H1 (cell line): ENCODE measurements at regions not wholly inside any gene's neighbourhood (a gene's known extent, or its start where the extent isn't known, plus 50 kb on each side); places are given as distances from the start of the nearest gene placed in this dataset.

ENCODE experiments used
- CTCF ChIA-PET: fragments of 300-600 bp; sonication (Branson Sonifier 250); formaldehyde crosslinking; loops from one replicate; lab custom pipeline; 2021; ENCODE audit not compliant: partially characterized antibody; lab: Charles Lee
- POLR2A ChIA-PET: fragments of 300-600 bp; sonication (Branson Sonifier 250); formaldehyde crosslinking; loops from one replicate; lab custom pipeline; 2021; ENCODE audit warnings: inconsistent platforms; ENCODE audit not compliant: partially characterized antibody; lab: Charles Lee
- DNase-seq, 2 experiments: peaks; one replicate each; pipeline versions ENCODE4 v3.0.0 to v3.0.0-alpha.2; 2010 to 2022; ENCODE audit warnings: low spot score in 2 of 2, low read depth in 1 of 2, mixed read lengths in 1 of 2
- FAIRE-seq: peaks from 2 replicates; lab custom pipeline; 2011; peaks lifted over from hg19 to GRCh38; lab: Jason Lieb, UNC
- H2AFZ ChIP-seq: 2 replicates; pipeline ENCODE4 v1.8.1; 2012; ENCODE audit warnings: low read length, inconsistent platforms
- H2AK5ac ChIP-seq: 2 replicates; pipeline ENCODE4 v1.6.1; 2013; ENCODE audit warnings: low read depth, low read length
- H2BK120ac ChIP-seq: replicated peaks from 2 replicates; pipeline ENCODE3; 2013; ENCODE audit warnings: low read depth, low read length, inconsistent platforms
- H2BK12ac ChIP-seq: 2 replicates; pipeline ENCODE4 v1.6.1; 2013; ENCODE audit warnings: low read depth, low read length
- H2BK15ac ChIP-seq: 2 replicates; pipeline ENCODE4 v1.6.1; 2013; ENCODE audit warnings: low read length
- H2BK20ac ChIP-seq: 2 replicates; pipeline ENCODE4 v1.6.1; 2013; ENCODE audit warnings: low read length
- H2BK5ac ChIP-seq: 2 replicates; pipeline ENCODE4 v1.6.1; 2013; ENCODE audit warnings: low read depth, low read length
- H3K14ac ChIP-seq: 2 replicates; pipeline ENCODE4 v1.6.1; 2013; ENCODE audit warnings: inconsistent platforms; ENCODE audit not compliant: insufficient read length
- H3K18ac ChIP-seq: 2 replicates; pipeline ENCODE4 v1.6.1; 2013; ENCODE audit warnings: low read length; ENCODE audit errors: extremely low read depth
- H3K23ac ChIP-seq: 2 replicates; pipeline ENCODE4 v1.6.1; 2013; ENCODE audit warnings: inconsistent platforms; ENCODE audit not compliant: insufficient read length
- H3K23me2 ChIP-seq: 2 replicates; pipeline ENCODE4 v1.6.1; 2013; ENCODE audit warnings: low read depth, low read length
- H3K27ac ChIP-seq: 2 replicates; pipeline ENCODE4 v1.6.1; 2011; ENCODE audit warnings: low read depth, low read length, inconsistent platforms
- H3K27me3 ChIP-seq, 4 experiments: replicated peaks in 1 of 4; 1 replicate in 1 of 4; 2 replicates in 3 of 4; pipeline versions ENCODE4 v1.6.1 to v1.8.1; 2011 to 2013; ENCODE audit warnings: low read length in 3 of 4, mild to moderate bottlenecking in 3 of 4, inconsistent platforms in 2 of 4, mixed read lengths in 2 of 4, moderate library complexity in 1 of 4; ENCODE audit not compliant: control insufficient read depth in 3 of 4, insufficient read depth in 3 of 4; ENCODE audit errors: extremely low read depth in 1 of 4
- H3K36me3 ChIP-seq, 4 experiments: 2 replicates each; pipeline versions ENCODE4 v1.6.1 to v1.8.1; 2011 to 2013; ENCODE audit warnings: mild to moderate bottlenecking in 4 of 4, low read length in 3 of 4, moderate library complexity in 2 of 4, control low read depth in 1 of 4, inconsistent platforms in 1 of 4; ENCODE audit not compliant: insufficient read depth in 4 of 4, control insufficient read depth in 2 of 4
- H3K4ac ChIP-seq: replicated peaks from 2 replicates; pipeline ENCODE3; 2013; ENCODE audit warnings: low read length, low read depth, mixed read lengths, inconsistent platforms; ENCODE audit not compliant: insufficient read length
- H3K4me1 ChIP-seq, 4 experiments: replicated peaks in 1 of 4; 1 replicate in 1 of 4; 2 replicates in 3 of 4; pipeline versions ENCODE4 v1.6.1 to v1.8.1; 2011 to 2013; ENCODE audit warnings: low read length in 3 of 4, inconsistent platforms in 2 of 4, mixed read lengths in 1 of 4; ENCODE audit not compliant: insufficient read depth in 4 of 4, control insufficient read depth in 3 of 4
- H3K4me2 ChIP-seq, 2 experiments: 2 replicates each; pipeline versions ENCODE4 v1.6.1 to v1.8.1; 2011 to 2013; ENCODE audit warnings: low read depth in 2 of 2, low read length in 2 of 2, control low read depth in 1 of 2, inconsistent platforms in 1 of 2, mild to moderate bottlenecking in 1 of 2; ENCODE audit not compliant: insufficient read depth in 1 of 2
- H3K4me3 ChIP-seq, 4 experiments: fragments of 200-600, 300-600 bp in 1 of 4; sonication (generic), shearing (Covaris generic), sonication (Bioruptor Twin) in 1 of 4; 2 replicates each; pipeline versions ENCODE4 v1.5.1 to v1.8.1; 2011 to 2016; ENCODE audit warnings: low read length in 4 of 4, low read depth in 3 of 4, control low read depth in 2 of 4, inconsistent platforms in 2 of 4, mild to moderate bottlenecking in 2 of 4, mixed read lengths in 1 of 4, moderate library complexity in 1 of 4; ENCODE audit not compliant: insufficient read depth in 2 of 4; ENCODE audit errors: extremely low read depth in 1 of 4
- H3K56ac ChIP-seq: replicated peaks from 2 replicates; pipeline ENCODE3; 2013; ENCODE audit warnings: low read depth, mild to moderate bottlenecking, mixed read lengths, low read length, inconsistent platforms; ENCODE audit not compliant: insufficient read length
- H3K79me1 ChIP-seq: 2 replicates; pipeline ENCODE4 v1.6.1; 2013; ENCODE audit warnings: low read depth, low read length, control low read depth
- H3K79me2 ChIP-seq, 2 experiments: 2 replicates each; pipeline versions ENCODE4 v1.6.1 to v1.8.1; 2012 to 2013; ENCODE audit warnings: low read length in 2 of 2, mild to moderate bottlenecking in 2 of 2, inconsistent platforms in 1 of 2; ENCODE audit not compliant: insufficient read depth in 2 of 2, control insufficient read depth in 1 of 2
- H3K9ac ChIP-seq, 4 experiments: replicated peaks in 1 of 4; 1 replicate in 1 of 4; 2 replicates in 3 of 4; pipeline versions ENCODE4 v1.6.1 to v1.8.1; 2011 to 2013; ENCODE audit warnings: low read depth in 3 of 4, low read length in 3 of 4, control low read depth in 2 of 4, mild to moderate bottlenecking in 2 of 4, moderate library complexity in 2 of 4, inconsistent platforms in 1 of 4; ENCODE audit errors: extremely low read depth in 1 of 4
- H3K9me3 ChIP-seq, 2 experiments: 2 replicates each; pipeline versions ENCODE4 v1.6.1 to v1.8.1; 2012 to 2013; ENCODE audit warnings: mild to moderate bottlenecking in 2 of 2, moderate library complexity in 2 of 2, control low read depth in 1 of 2, inconsistent platforms in 1 of 2, low read depth in 1 of 2, low read length in 1 of 2, mixed read lengths in 1 of 2; ENCODE audit not compliant: insufficient read depth in 2 of 2
- H4K20me1 ChIP-seq, 2 experiments: replicated peaks in 1 of 2; 2 replicates each; pipeline versions ENCODE3 to v1.8.1; 2011 to 2013; ENCODE audit warnings: inconsistent platforms in 2 of 2, low read length in 2 of 2, mild to moderate bottlenecking in 1 of 2; ENCODE audit not compliant: insufficient read depth in 2 of 2, control insufficient read depth in 1 of 2
- H4K5ac ChIP-seq: 2 replicates; pipeline ENCODE4 v1.6.1; 2013; ENCODE audit warnings: low read length, low read depth, mixed read lengths, inconsistent platforms; ENCODE audit not compliant: insufficient read length
- H4K8ac ChIP-seq: 2 replicates; pipeline ENCODE4 v1.8.0; 2013; ENCODE audit warnings: mild to moderate bottlenecking, moderate library complexity, low read length, inconsistent platforms; ENCODE audit not compliant: insufficient read depth; ENCODE audit errors: extremely low read depth
- H4K91ac ChIP-seq: replicated peaks from 2 replicates; pipeline ENCODE3; 2013; ENCODE audit warnings: low read length, mixed read lengths, inconsistent platforms; ENCODE audit not compliant: insufficient read length
- ASH2L ChIP-seq: fragments of 200-600, 300-600 bp; sonication (generic); IDR thresholded peaks from one replicate; pipeline ENCODE4 v1.7.1; 2017; ENCODE audit warnings: low read length
- JUND ChIP-seq: IDR thresholded peaks from 2 replicates; pipeline ENCODE4 v1.6.1; 2011; ENCODE audit warnings: mild to moderate bottlenecking, improper control_type of control experiment, low read length
- KDM4A ChIP-seq: IDR thresholded peaks from one replicate; pipeline ENCODE4 v1.7.1; 2012; ENCODE audit warnings: low read depth, mild to moderate bottlenecking, moderate library complexity, low read length, inconsistent platforms; ENCODE audit not compliant: severe bottlenecking
- PHF8 ChIP-seq: fragments of 200-600 bp; sonication (generic); conservative IDR thresholded peaks from 2 replicates; pipeline ENCODE4 v1.7.1; 2012; ENCODE audit warnings: low read depth, mild to moderate bottlenecking, inconsistent platforms, low read length, moderate library complexity
- RNF2 ChIP-seq: fragments of 200-900, 300-1000 bp; sonication (generic); IDR thresholded peaks from 2 replicates; pipeline ENCODE4 v1.7.1; 2016; ENCODE audit warnings: borderline replicate concordance, low read depth, mild to moderate bottlenecking, antibody characterized with exemption, low read length; ENCODE audit not compliant: poor library complexity, severe bottlenecking; ENCODE audit errors: missing control alignments
- SAP30 ChIP-seq: fragments of 300-600 bp; sonication (generic); IDR thresholded peaks from 2 replicates; pipeline ENCODE4 v1.7.1; 2012; ENCODE audit warnings: low read length, moderate library complexity, mild to moderate bottlenecking, inconsistent platforms; ENCODE audit not compliant: insufficient read depth, insufficient replicate concordance
- SP1 ChIP-seq: IDR thresholded peaks from 2 replicates; pipeline ENCODE4 v1.6.1; 2011; ENCODE audit warnings: low read depth, low read length
- WGBS, 2 experiments: shearing (Covaris generic) in 1 of 2; methylation state at CpG; one replicate each; pipeline versions ENCODE4 v1.1.6 to v1.1.7; 2013 to 2015; ENCODE audit warnings: low lambda C conversion rate in 2 of 2, mixed read lengths in 2 of 2, inconsistent platforms in 1 of 2, low coverage in 1 of 2, missing lambda C conversion rate in 1 of 2; ENCODE audit not compliant: insufficient replicate concordance in 2 of 2, insufficient coverage in 1 of 2, insufficient read length in 1 of 2; ENCODE audit errors: extremely low coverage in 1 of 2, missing lambda C conversion rate in 1 of 2; 5-methylcytosine and 5-hydroxymethylcytosine counted together

GRCh38 chr14:89617481-89618329 is 200.7 kb upstream of the FOXN3 start:
- peak overlapping the region in 3 of 4 experiments; percentile 1 to 87 (median 50); a peak in 6 of 7 replicates for H3K9ac ChIP-seq
- no peak overlapping the region for H3K4ac ChIP-seq
- H3K27me3 ChIP-seq, result no peaks in the 10 kb centered on the region; a peak in 1 of 7 replicates
- no peak overlapping the region for H2BK20ac ChIP-seq
- H3K4me2 ChIP-seq, result peak overlapping the region; percentile 79 to 97
- H2BK12ac ChIP-seq, result no peak overlapping the region
- no peak overlapping the region for H2BK120ac ChIP-seq
- no peaks in the 10 kb centered on the region for H4K20me1 ChIP-seq
- peak overlapping the region; percentile 65 for H4K5ac ChIP-seq
- peak overlapping the region; percentile 75 to 94 (median 81) for H3K4me3 ChIP-seq
- no peak overlapping the region for H4K91ac ChIP-seq
- H3K14ac ChIP-seq, result no peak overlapping the region
- TF ChIP-seq JUND (no peak), SP1 (no peak), RNF2 (no peak), KDM4A (peak; percentile 6), SAP30 (peak; percentile 61), PHF8 (no peak), ASH2L (peak; percentile 24)
- TF ChIP-seq, all 59 proteins: peak for 3
- no peak overlapping the region for H2AK5ac ChIP-seq
- no peak overlapping the region for H2BK15ac ChIP-seq
- no peaks in the 10 kb centered on the region for H3K79me1 ChIP-seq
- H3K79me2 ChIP-seq, result peaks cover 15 to 58% of the 10 kb centered on the region in 2 experiments
- POLR2A ChIA-PET, result interaction anchor here (1.1 to 1.5 kb wide), 2 partner anchors 13 to 52 kb away, joined by 3 to 4 read pairs; no protein-coding TSS in a partner anchor
- no peak overlapping the region for H4K8ac ChIP-seq
- no peak overlapping the region for H2AFZ ChIP-seq
- peaks cover 2 to 34% (median 24%) of the 10 kb centered on the region in 4 experiments; a peak in 5 of 7 replicates for H3K4me1 ChIP-seq
- CTCF ChIA-PET, result interaction anchor here (1.1 kb wide), 1 partner anchor 115 kb away, joined by 3 read pairs; no protein-coding TSS in a partner anchor
- H3K18ac ChIP-seq, result peak overlapping the region; percentile 71
- no peak for FAIRE-seq
- no peaks in the 10 kb centered on the region for H3K9me3 ChIP-seq
- no peak overlapping the region for H3K27ac ChIP-seq
- no peak overlapping the region for H3K56ac ChIP-seq
- peaks cover 3% of the 10 kb centered on the region for H3K23me2 ChIP-seq
- H3K36me3 ChIP-seq, result no peaks in the 10 kb centered on the region; a peak in 1 of 8 replicates
- DNase-seq, result no peak
- peak overlapping the region; percentile 76 for H2BK5ac ChIP-seq
- WGBS, 2 experiments, result 4% methylated on average over 20 of the region's 20 CpGs; no CpG with 5 or more reads in 1 of the 2 experiments
- no peak overlapping the region for H3K23ac ChIP-seq
